Upper lobe of left lung (tissue), 6 donors: ENCODE measurements at regions not wholly inside any gene's neighbourhood (a gene's known extent, or its start where the extent isn't known, plus 50 kb on each side); places are given as distances from the start of the nearest gene placed in this dataset.

Experiments
- ATAC-seq, 2 donors: fragments of 200-7000 bp; cut with Tn5 transposase; one replicate each; pipeline ENCODE4 v1.9.1; 2022; ENCODE audit warnings: mild to moderate bottlenecking in 2 of 2, moderate library complexity in 2 of 2; ENCODE audit not compliant: low FRiP score in 2 of 2
- DNase-seq, 2 donors: peaks; one replicate each; pipeline ENCODE4 v3.0.0-alpha.2; 2019 to 2020
- H3K27ac ChIP-seq, 4 donors: fragments of 200-600 bp; sonication (generic); one replicate each; pipeline ENCODE4 v1.5.1; 2016 to 2019
- H3K27me3 ChIP-seq, 4 donors: fragments of 200-600 bp; sonication (generic); one replicate each; pipeline ENCODE4 v1.5.1; 2017 to 2019
- H3K36me3 ChIP-seq, 4 donors: fragments of 200-600 bp; sonication (generic); one replicate each; pipeline ENCODE4 v1.5.1; 2016 to 2019
- H3K4me1 ChIP-seq, 4 donors: fragments of 200-600 bp; sonication (generic); one replicate each; pipeline ENCODE4 v1.5.1; 2018 to 2019
- H3K4me3 ChIP-seq, 4 donors: fragments of 200-600 bp; sonication (generic); one replicate each; pipeline ENCODE4 v1.5.1; 2017 to 2019; ENCODE audit warnings: mild to moderate bottlenecking in 2 of 4, moderate library complexity in 1 of 4
- H3K9me3 ChIP-seq, 4 donors: fragments of 200-600 bp; sonication (generic); one replicate each; pipeline ENCODE4 v1.5.1; 2018 to 2019
- EP300 ChIP-seq, 4 donors: sonication (generic); formaldehyde crosslinking; IDR thresholded peaks; one replicate each; pipeline ENCODE4 v1.5.1; 2017; ENCODE audit warnings: antibody characterized with exemption in 4 of 4, control low read depth in 2 of 4
- POLR2A ChIP-seq, 4 donors: fragments of 450-650 bp; IDR thresholded peaks; one replicate each; pipeline ENCODE4 v1.5.1; 2016 to 2017; ENCODE audit warnings: antibody characterized with exemption in 4 of 4, mild to moderate bottlenecking in 2 of 4
- POLR2AphosphoS5 ChIP-seq, 2 donors: sonication (generic); formaldehyde crosslinking; IDR thresholded peaks; one replicate each; pipeline ENCODE4 v1.5.1; 2017; ENCODE audit warnings: antibody characterized with exemption in 2 of 2
- WGBS, 2 donors: methylation state at CpG; one replicate each; pipeline ENCODE4 v1.1.5; 2017 to 2018; 5-methylcytosine and 5-hydroxymethylcytosine counted together
- TF ChIP-seq, protein P1 (sequence below), 6 experiments: fragments of 450-650 bp in 4 of 6; fragments of 200-600 bp in 2 of 6; sonication (generic) in 2 of 6; IDR thresholded peaks; one replicate each; pipeline ENCODE4 v1.5.1; 2016 to 2019; ENCODE audit warnings: antibody characterized with exemption in 6 of 6
- donor health status: DM: no; HTN: no; CAD: no; lungs with moderate emphysema.
- donor health status: DM: no; HTN: yes; CAD: no; lungs with severe emphysema.

- TF ChIP-seq EP300 (IDR thresholded peaks at IDR 0.05), result no peak
- TF ChIP-seq POLR2A (IDR thresholded peaks at IDR 0.05), result no peak
- no peak for TF ChIP-seq POLR2AphosphoS5 (IDR thresholded peaks at IDR 0.05)
- TF ChIP-seq, protein P1, sequence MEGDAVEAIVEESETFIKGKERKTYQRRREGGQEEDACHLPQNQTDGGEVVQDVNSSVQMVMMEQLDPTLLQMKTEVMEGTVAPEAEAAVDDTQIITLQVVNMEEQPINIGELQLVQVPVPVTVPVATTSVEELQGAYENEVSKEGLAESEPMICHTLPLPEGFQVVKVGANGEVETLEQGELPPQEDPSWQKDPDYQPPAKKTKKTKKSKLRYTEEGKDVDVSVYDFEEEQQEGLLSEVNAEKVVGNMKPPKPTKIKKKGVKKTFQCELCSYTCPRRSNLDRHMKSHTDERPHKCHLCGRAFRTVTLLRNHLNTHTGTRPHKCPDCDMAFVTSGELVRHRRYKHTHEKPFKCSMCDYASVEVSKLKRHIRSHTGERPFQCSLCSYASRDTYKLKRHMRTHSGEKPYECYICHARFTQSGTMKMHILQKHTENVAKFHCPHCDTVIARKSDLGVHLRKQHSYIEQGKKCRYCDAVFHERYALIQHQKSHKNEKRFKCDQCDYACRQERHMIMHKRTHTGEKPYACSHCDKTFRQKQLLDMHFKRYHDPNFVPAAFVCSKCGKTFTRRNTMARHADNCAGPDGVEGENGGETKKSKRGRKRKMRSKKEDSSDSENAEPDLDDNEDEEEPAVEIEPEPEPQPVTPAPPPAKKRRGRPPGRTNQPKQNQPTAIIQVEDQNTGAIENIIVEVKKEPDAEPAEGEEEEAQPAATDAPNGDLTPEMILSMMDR (IDR thresholded peaks at IDR 0.05), result no peak
- Histone ChIP-seq H3K27ac (no peak overlapping the region), H3K27me3 (no peaks in the 10 kb centered on the region), H3K36me3 (no peaks in the 10 kb centered on the region), H3K9me3 (peaks cover 0 to 4% (median 2%) of the 10 kb centered on the region in 4 donors), H3K4me1 (no peaks in the 10 kb centered on the region), H3K4me3 (no peak overlapping the region)
- 97 to 100% methylated on average over 1 of the region's 1 CpG for WGBS, 2 donors
- no peak for DNase-seq
- ATAC-seq, result no peak
These were observed 105.1 kb upstream of the NFE2L3 start for GRCh38 chr7:26046878-26047277.

DNA sequence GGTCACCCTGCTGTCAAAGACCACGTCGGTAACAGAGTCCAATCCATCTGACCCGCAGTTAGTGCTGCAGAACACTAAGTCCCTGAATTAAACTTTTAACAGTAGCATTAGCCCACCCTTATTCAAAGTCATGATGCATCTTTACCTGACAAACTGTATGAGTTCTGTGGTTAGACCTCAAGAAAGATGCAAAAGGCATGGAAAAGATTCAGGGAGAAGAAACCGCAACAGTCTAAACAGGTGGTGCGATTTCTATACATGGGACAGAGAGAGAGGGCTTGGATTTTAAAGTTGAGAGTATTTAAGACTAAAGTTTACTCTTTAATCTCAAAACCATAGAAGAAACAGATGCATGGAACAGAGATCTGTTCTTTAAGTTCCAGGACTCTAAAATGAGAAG, 103.3 kb upstream of the NFE2L3 start:
- 80 to 94% methylated on average over 5 of the region's 5 CpGs for WGBS, 2 donors
- Histone ChIP-seq H3K27me3 (no peaks in the 10 kb centered on the region), H3K36me3 (no peaks in the 10 kb centered on the region), H3K27ac (no peak overlapping the region), H3K4me1 (no peaks in the 10 kb centered on the region), H3K4me3 (no peak overlapping the region), H3K9me3 (peaks cover 0 to 7% (median 2%) of the 10 kb centered on the region in 4 donors)
- DNase-seq, result no peak
- TF ChIP-seq EP300 (IDR thresholded peaks at IDR 0.05), result no peak
- TF ChIP-seq, protein P1 (IDR thresholded peaks at IDR 0.05), result no peak
- TF ChIP-seq POLR2A (IDR thresholded peaks at IDR 0.05), result no peak
- no peak for TF ChIP-seq POLR2AphosphoS5 (IDR thresholded peaks at IDR 0.05)
- ATAC-seq, result no peak

- Histone ChIP-seq H3K4me1 (no peaks in the 10 kb centered on the region), H3K27me3 (no peaks in the 10 kb centered on the region), H3K27ac (no peak overlapping the region), H3K36me3 (no peaks in the 10 kb centered on the region), H3K4me3 (no peak overlapping the region), H3K9me3 (peaks cover 0 to 7% (median 2%) of the 10 kb centered on the region in 4 donors)
- ATAC-seq, result no peak
- TF ChIP-seq POLR2A (IDR thresholded peaks at IDR 0.05) (no peak), POLR2AphosphoS5 (IDR thresholded peaks at IDR 0.05) (no peak), EP300 (IDR thresholded peaks at IDR 0.05) (no peak)
- TF ChIP-seq, protein P1 (IDR thresholded peaks at IDR 0.05), result no peak
- 71 to 75% methylated on average over 1 of the region's 1 CpG for WGBS, 2 donors
- no peak for DNase-seq
These were observed 102.9 kb upstream of the NFE2L3 start for GRCh38 chr7:26049081-26049480.

GRCh38 chr7:26051021-26051420, 101.0 kb upstream of the NFE2L3 start:
- H3K4me1 ChIP-seq, result no peaks in the 10 kb centered on the region
- no peaks in the 10 kb centered on the region for H3K36me3 ChIP-seq
- no peak overlapping the region for H3K4me3 ChIP-seq
- H3K9me3 ChIP-seq, result peaks cover 0 to 7% (median 2%) of the 10 kb centered on the region in 4 donors
- TF ChIP-seq POLR2AphosphoS5 (IDR thresholded peaks at IDR 0.05) (no peak), POLR2A (IDR thresholded peaks at IDR 0.05) (no peak), EP300 (IDR thresholded peaks at IDR 0.05) (no peak)
- TF ChIP-seq, protein P1 (IDR thresholded peaks at IDR 0.05), result no peak
- DNase-seq, result no peak
- no peak overlapping the region for H3K27ac ChIP-seq
- no peaks in the 10 kb centered on the region for H3K27me3 ChIP-seq
- no peak for ATAC-seq

GRCh38 chr7:26052706-26053105, 99.3 kb upstream of the NFE2L3 start:
- no peaks in the 10 kb centered on the region for H3K27me3 ChIP-seq
- ATAC-seq, result no peak
- no peaks in the 10 kb centered on the region for H3K4me1 ChIP-seq
- H3K27ac ChIP-seq, result no peak overlapping the region
- DNase-seq, result no peak
- H3K9me3 ChIP-seq, result peaks cover 0 to 7% (median 2%) of the 10 kb centered on the region in 4 donors
- no peaks in the 10 kb centered on the region for H3K36me3 ChIP-seq
- TF ChIP-seq EP300 (IDR thresholded peaks at IDR 0.05), result no peak
- TF ChIP-seq POLR2A (IDR thresholded peaks at IDR 0.05), result no peak
- no peak for TF ChIP-seq POLR2AphosphoS5 (IDR thresholded peaks at IDR 0.05)
- TF ChIP-seq, protein P1 (IDR thresholded peaks at IDR 0.05), result no peak
- H3K4me3 ChIP-seq, result no peak overlapping the region
